IgD-negative memory B cell (primary cell): ENCODE measurements at regions not wholly inside any gene's neighbourhood (a gene's known extent, or its start where the extent isn't known, plus 50 kb on each side); places are given as distances from the start of the nearest gene placed in this dataset.
"Not testable (repeated sequence)": the region's sequence is repeated elsewhere in the genome, so short reads cannot be mapped to it uniquely, and the experiment has no call there.

Experiments used
- H3K27ac Mint-ChIP-seq, 3 donors: one replicate each; pipeline ENCODE4 v1.8.0; 2020 to 2022; ENCODE audit warnings: mild to moderate bottlenecking in 3 of 3, mixed read lengths in 3 of 3, moderate library complexity in 1 of 3
- H3K27me3 Mint-ChIP-seq: one replicate; pipeline ENCODE4 v1.8.0; 2021; ENCODE audit warnings: mixed read lengths
- H3K36me3 Mint-ChIP-seq: one replicate; pipeline ENCODE4 v1.8.0; 2020; ENCODE audit warnings: mild to moderate bottlenecking, mixed read lengths
- H3K4me1 Mint-ChIP-seq, 3 donors: one replicate each; pipeline ENCODE4 v1.8.0; 2020 to 2022; ENCODE audit warnings: mixed read lengths in 3 of 3, mild to moderate bottlenecking in 1 of 3
- H3K4me3 Mint-ChIP-seq, 4 donors: one replicate each; pipeline ENCODE4 v1.8.0; 2020 to 2022; ENCODE audit warnings: mild to moderate bottlenecking in 4 of 4, mixed read lengths in 4 of 4, moderate library complexity in 3 of 4
- H3K9me3 Mint-ChIP-seq, 3 donors: one replicate each; pipeline ENCODE4 v1.8.0; 2020 to 2021; ENCODE audit warnings: mixed read lengths in 3 of 3, mild to moderate bottlenecking in 1 of 3

DNA sequence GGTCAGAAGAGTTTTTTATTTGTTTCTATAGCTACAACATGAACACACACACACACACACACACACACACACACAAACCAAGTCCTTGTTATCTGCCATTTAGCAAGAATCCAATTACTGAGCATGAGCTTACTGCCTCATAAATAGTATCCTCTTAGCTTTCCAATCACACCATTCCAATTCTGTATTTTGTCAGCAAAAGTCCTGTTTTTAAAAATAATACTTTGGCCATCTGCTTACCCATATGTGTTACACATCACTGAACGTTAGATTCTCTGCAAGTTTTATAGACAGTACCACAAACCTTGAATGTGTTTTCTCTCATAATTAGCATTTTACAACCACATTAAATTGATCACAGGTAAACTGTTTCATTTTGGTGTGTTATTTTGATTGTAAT, 1905.4 kb upstream of the FLRT2 start:
- H3K27me3 Mint-ChIP-seq = no peaks in the 10 kb centered on the region
- H3K36me3 Mint-ChIP-seq = no peaks in the 10 kb centered on the region
- no peak overlapping the region for H3K4me3 Mint-ChIP-seq
- peaks cover 10 to 22% (median 12%) of the 10 kb centered on the region in 3 donors for H3K9me3 Mint-ChIP-seq
- H3K27ac Mint-ChIP-seq = no peak overlapping the region
- H3K4me1 Mint-ChIP-seq = no peaks in the 10 kb centered on the region

DNA sequence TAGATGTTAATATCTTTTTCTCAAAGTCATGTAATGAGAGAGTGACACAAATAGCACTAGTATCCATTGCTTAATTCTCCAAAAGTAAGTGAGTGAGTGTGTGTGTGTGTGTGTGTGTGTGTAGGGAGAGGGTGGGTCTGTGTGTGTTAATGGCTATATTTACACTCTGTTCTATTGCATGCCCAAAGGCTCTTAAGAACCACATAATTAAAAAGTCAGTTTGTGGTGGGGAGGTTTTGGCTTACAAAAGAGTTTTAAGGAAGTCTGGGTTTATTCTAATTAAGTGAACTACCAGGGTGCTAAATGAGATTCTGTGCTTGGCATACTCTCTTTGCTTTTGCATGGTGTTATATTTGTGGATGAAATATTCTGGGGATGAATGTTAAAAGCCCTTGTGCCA, 1897.6 kb upstream of the FLRT2 start:
- H3K4me3 Mint-ChIP-seq = no peak overlapping the region
- no peaks in the 10 kb centered on the region for H3K4me1 Mint-ChIP-seq
- no peaks in the 10 kb centered on the region for H3K36me3 Mint-ChIP-seq
- H3K27ac Mint-ChIP-seq = no peak overlapping the region
- H3K9me3 Mint-ChIP-seq = peaks cover 7 to 10% (median 7%) of the 10 kb centered on the region in 3 donors
- no peaks in the 10 kb centered on the region for H3K27me3 Mint-ChIP-seq

GRCh38 chr14:83638748-83639504, 1891.0 kb upstream of the FLRT2 start:
- H3K4me3 Mint-ChIP-seq = no peak overlapping the region
- no peaks in the 10 kb centered on the region for H3K27me3 Mint-ChIP-seq
- H3K9me3 Mint-ChIP-seq = no peaks in the 10 kb centered on the region
- no peak overlapping the region for H3K27ac Mint-ChIP-seq
- no peaks in the 10 kb centered on the region for H3K4me1 Mint-ChIP-seq
- peaks cover 2% of the 10 kb centered on the region for H3K36me3 Mint-ChIP-seq

GRCh38 chr14:83639505-83639875, 1890.5 kb upstream of the FLRT2 start:
- not testable (repeated sequence) for H3K4me1 Mint-ChIP-seq, H3K27me3 Mint-ChIP-seq, H3K9me3 Mint-ChIP-seq, H3K36me3 Mint-ChIP-seq, H3K4me3 Mint-ChIP-seq, H3K27ac Mint-ChIP-seq

DNA sequence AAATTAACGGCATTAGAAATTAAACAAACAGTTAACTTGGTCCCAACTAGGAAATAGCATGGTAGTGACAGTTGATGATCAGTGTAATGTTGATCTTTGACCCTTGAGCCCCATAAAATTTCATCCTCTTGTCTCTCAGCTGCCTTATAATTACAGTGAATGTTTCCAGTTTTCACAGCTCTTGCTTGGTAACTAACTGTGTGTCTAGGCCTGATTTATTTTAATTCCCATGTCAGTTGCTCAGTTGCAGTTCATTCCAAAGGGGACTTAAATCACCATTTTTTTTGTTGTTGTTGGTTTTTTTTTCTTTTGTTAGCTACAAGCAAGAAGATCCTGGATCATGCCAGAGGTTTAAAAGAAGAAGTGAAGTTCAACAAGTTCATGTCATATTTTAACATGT, 1883.7 kb upstream of the FLRT2 start:
- Mint-ChIP-seq H3K9me3 (peaks cover 0 to 4% (median 2%) of the 10 kb centered on the region in 3 donors), H3K27me3 (no peaks in the 10 kb centered on the region), H3K36me3 (peaks cover 2% of the 10 kb centered on the region), H3K4me1 (peaks cover 0 to 2% (median 0%) of the 10 kb centered on the region in 3 donors), H3K27ac (no peak overlapping the region), H3K4me3 (no peak overlapping the region)

DNA sequence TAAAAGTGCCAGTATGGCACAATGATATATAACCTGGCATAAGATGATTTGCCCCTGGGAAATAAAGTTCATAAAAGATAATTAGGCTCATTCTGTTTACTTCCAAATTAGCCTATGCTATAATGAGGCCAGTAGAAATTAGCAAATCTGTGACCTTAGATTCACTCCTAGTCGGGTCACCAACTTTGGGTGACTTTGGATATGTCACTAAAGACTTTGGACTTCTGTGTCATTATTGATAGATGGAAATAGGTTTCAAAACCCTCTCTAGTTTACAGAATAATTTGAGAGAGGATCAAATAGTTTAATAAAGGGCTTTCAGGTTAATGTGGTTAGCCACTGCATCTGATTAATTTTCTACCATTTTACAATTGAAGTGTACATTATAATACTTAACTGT, 1869.3 kb upstream of the FLRT2 start:
- Mint-ChIP-seq H3K27ac (no peak overlapping the region), H3K27me3 (no peaks in the 10 kb centered on the region), H3K36me3 (no peaks in the 10 kb centered on the region), H3K4me1 (no peaks in the 10 kb centered on the region), H3K4me3 (no peak overlapping the region), H3K9me3 (peaks cover 0 to 14% (median 4%) of the 10 kb centered on the region in 3 donors)

- Mint-ChIP-seq H3K4me1 (no peaks in the 10 kb centered on the region), H3K27me3 (no peaks in the 10 kb centered on the region), H3K36me3 (no peaks in the 10 kb centered on the region), H3K4me3 (no peak overlapping the region), H3K9me3 (peaks cover 0 to 23% (median 7%) of the 10 kb centered on the region in 3 donors), H3K27ac (no peak overlapping the region)
These were observed 1865.6 kb upstream of the FLRT2 start for GRCh38 chr14:83664389-83664788.

GRCh38 chr14:83689265-83689664, 1840.7 kb upstream of the FLRT2 start:
- H3K27ac Mint-ChIP-seq = no peak overlapping the region
- no peaks in the 10 kb centered on the region for H3K27me3 Mint-ChIP-seq
- no peak overlapping the region for H3K4me3 Mint-ChIP-seq
- no peaks in the 10 kb centered on the region for H3K4me1 Mint-ChIP-seq
- peaks cover 0 to 17% (median 1%) of the 10 kb centered on the region in 3 donors for H3K9me3 Mint-ChIP-seq
- H3K36me3 Mint-ChIP-seq = no peaks in the 10 kb centered on the region

- Mint-ChIP-seq H3K27ac (no peak overlapping the region), H3K4me3 (no peak overlapping the region), H3K36me3 (no peaks in the 10 kb centered on the region), H3K4me1 (no peaks in the 10 kb centered on the region), H3K27me3 (no peaks in the 10 kb centered on the region), H3K9me3 (peaks cover 0 to 1% (median 0%) of the 10 kb centered on the region in 3 donors)
These were observed 1832.8 kb upstream of the FLRT2 start for GRCh38 chr14:83697099-83697498.

DNA sequence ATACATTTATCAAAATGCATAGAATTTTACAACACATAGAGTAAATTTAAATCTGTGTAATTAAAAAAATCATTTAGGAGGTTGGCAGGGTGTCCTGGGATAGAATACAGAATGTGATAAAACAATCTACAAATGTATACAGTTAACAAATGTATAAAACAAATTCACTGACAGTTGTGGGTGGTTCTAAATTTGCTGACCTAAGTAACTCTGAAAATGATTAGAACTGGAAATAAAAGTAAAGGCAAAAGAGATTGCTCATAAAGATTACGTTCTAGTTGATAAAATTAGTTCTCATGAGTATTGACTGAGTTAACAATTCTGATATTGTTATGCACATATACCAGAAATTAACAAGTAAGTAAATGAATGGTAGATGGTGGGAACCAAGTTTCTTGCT, 1827.3 kb upstream of the FLRT2 start:
- H3K4me1 Mint-ChIP-seq = no peaks in the 10 kb centered on the region
- H3K9me3 Mint-ChIP-seq = peaks cover 0 to 4% (median 1%) of the 10 kb centered on the region in 3 donors
- no peaks in the 10 kb centered on the region for H3K27me3 Mint-ChIP-seq
- no peak overlapping the region for H3K4me3 Mint-ChIP-seq
- no peak overlapping the region for H3K27ac Mint-ChIP-seq
- H3K36me3 Mint-ChIP-seq = peaks cover 2% of the 10 kb centered on the region

DNA sequence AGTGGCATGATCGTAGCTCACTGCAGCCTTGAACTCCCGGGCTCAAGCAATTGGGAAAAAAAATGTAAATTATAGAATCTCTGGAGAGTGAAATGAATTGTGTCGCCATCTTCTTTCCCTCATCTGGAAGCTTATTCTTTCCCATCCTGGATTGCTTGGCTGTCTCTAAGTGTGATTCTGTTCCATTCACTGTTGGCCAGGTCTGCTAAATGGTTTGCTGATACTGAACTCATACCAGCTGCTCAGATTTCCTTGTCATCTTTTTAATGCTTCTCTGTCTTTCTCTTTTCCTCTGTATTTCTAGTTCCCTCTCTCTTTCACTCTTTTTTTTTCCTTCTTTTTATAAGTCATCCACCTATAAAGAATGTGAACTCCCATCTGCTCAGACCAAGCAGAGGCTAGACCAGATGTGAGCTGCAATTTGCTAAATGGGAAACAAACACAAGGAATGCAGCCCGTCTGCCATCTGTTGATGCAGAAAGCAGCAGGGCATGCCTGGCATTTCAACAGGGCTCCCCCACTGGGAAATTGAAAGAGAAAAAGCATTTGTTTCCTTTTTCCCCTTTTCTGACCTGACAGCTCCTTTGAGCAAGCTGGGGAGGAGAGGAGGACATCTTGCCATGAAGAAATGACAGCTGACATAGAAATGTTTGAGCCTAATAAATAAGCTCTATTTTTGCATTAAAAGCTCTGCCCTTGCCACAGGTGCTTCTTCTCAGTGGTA, 1823.6 kb upstream of the FLRT2 start:
- H3K36me3 Mint-ChIP-seq = peaks cover 2% of the 10 kb centered on the region
- no peaks in the 10 kb centered on the region for H3K4me1 Mint-ChIP-seq
- no peak overlapping the region for H3K27ac Mint-ChIP-seq
- H3K9me3 Mint-ChIP-seq = peaks cover 0 to 14% (median 0%) of the 10 kb centered on the region in 3 donors
- H3K4me3 Mint-ChIP-seq = no peak overlapping the region
- no peaks in the 10 kb centered on the region for H3K27me3 Mint-ChIP-seq

GRCh38 chr14:83707056-83707455, 1822.9 kb upstream of the FLRT2 start:
- H3K9me3 Mint-ChIP-seq = peaks cover 0 to 14% (median 0%) of the 10 kb centered on the region in 3 donors
- H3K27ac Mint-ChIP-seq = no peak overlapping the region
- H3K4me1 Mint-ChIP-seq = no peaks in the 10 kb centered on the region
- H3K27me3 Mint-ChIP-seq = no peaks in the 10 kb centered on the region
- peaks cover 2% of the 10 kb centered on the region for H3K36me3 Mint-ChIP-seq
- H3K4me3 Mint-ChIP-seq = no peak overlapping the region

- H3K9me3 Mint-ChIP-seq = peaks cover 0 to 13% (median 0%) of the 10 kb centered on the region in 3 donors
- no peak overlapping the region for H3K4me3 Mint-ChIP-seq
- no peak overlapping the region for H3K27ac Mint-ChIP-seq
- no peaks in the 10 kb centered on the region for H3K36me3 Mint-ChIP-seq
- no peaks in the 10 kb centered on the region for H3K27me3 Mint-ChIP-seq
- H3K4me1 Mint-ChIP-seq = no peaks in the 10 kb centered on the region
These were observed 1820.8 kb upstream of the FLRT2 start for GRCh38 chr14:83709116-83709515.

GRCh38 chr14:83711046-83711445, 1818.9 kb upstream of the FLRT2 start:
- Mint-ChIP-seq H3K4me1 (no peaks in the 10 kb centered on the region), H3K9me3 (peaks cover 0 to 13% (median 0%) of the 10 kb centered on the region in 3 donors), H3K27me3 (no peaks in the 10 kb centered on the region), H3K36me3 (no peaks in the 10 kb centered on the region), H3K27ac (no peak overlapping the region), H3K4me3 (no peak overlapping the region)

- no peak overlapping the region for H3K4me3 Mint-ChIP-seq
- peaks cover 0 to 13% (median 0%) of the 10 kb centered on the region in 3 donors for H3K9me3 Mint-ChIP-seq
- no peaks in the 10 kb centered on the region for H3K27me3 Mint-ChIP-seq
- H3K4me1 Mint-ChIP-seq = no peaks in the 10 kb centered on the region
- no peak overlapping the region for H3K27ac Mint-ChIP-seq
- no peaks in the 10 kb centered on the region for H3K36me3 Mint-ChIP-seq
These were observed 1817.4 kb upstream of the FLRT2 start for GRCh38 chr14:83712418-83713129.
